ENCODE measurements at regions not wholly inside any gene's neighbourhood (a gene's known extent, or its start where the extent isn't known, plus 50 kb on each side); places are given as distances from the start of the nearest gene placed in this dataset.
"Not testable (repeated sequence)": the region's sequence is repeated elsewhere in the genome, so short reads cannot be mapped to it uniquely, and the experiment has no call there.

- DNase-seq (ENCODE audit: low spot score), result no peak
These were observed 593.0 kb downstream of the UQCRFS1 start for GRCh38 chr19:28619816-28620429.

GRCh38 chr19:28618504-28618903 lies 594.4 kb downstream of the UQCRFS1 start:
- DNase-seq (ENCODE audit: low spot score), result no peak

GRCh38 chr19:28615966-28616365 lies 597.0 kb downstream of the UQCRFS1 start:
- no peak for DNase-seq (ENCODE audit: low spot score)

GRCh38 chr19:28615546-28615916 lies 597.4 kb downstream of the UQCRFS1 start:
- no peak for DNase-seq (ENCODE audit: low spot score)

- no peak for DNase-seq (ENCODE audit: low spot score)
These were observed 598.1 kb downstream of the UQCRFS1 start for GRCh38 chr19:28614634-28615545.

- DNase-seq (ENCODE audit: low spot score), result no peak
These were observed 600.6 kb downstream of the UQCRFS1 start for GRCh38 chr19:28612275-28612769.

GRCh38 chr19:28611227-28611914 lies 601.6 kb downstream of the UQCRFS1 start:
- not testable (repeated sequence) for DNase-seq (ENCODE audit: low spot score)

GRCh38 chr19:28610731-28611130 lies 602.2 kb downstream of the UQCRFS1 start:
- no peak for DNase-seq (ENCODE audit: low spot score)

GRCh38 chr19:28609944-28610343 lies 603.0 kb downstream of the UQCRFS1 start:
- no peak for DNase-seq (ENCODE audit: low spot score)

GRCh38 chr19:28609091-28609755 lies 603.7 kb downstream of the UQCRFS1 start:
- DNase-seq (ENCODE audit: low spot score), result no peak

- DNase-seq (ENCODE audit: low spot score), result no peak
These were observed 604.7 kb downstream of the UQCRFS1 start for GRCh38 chr19:28608292-28608691.

- DNase-seq (ENCODE audit: low spot score), result no peak
These were observed 605.8 kb downstream of the UQCRFS1 start for GRCh38 chr19:28607066-28607583.

- peak; percentile 60 for DNase-seq (ENCODE audit: low spot score)
These were observed 606.5 kb downstream of the UQCRFS1 start for GRCh38 chr19:28606269-28607032.

- peak; percentile 25 for DNase-seq (ENCODE audit: low spot score)
These were observed 607.3 kb downstream of the UQCRFS1 start for GRCh38 chr19:28605501-28606268.

GRCh38 chr19:28603453-28603852 lies 609.5 kb downstream of the UQCRFS1 start:
- no peak for DNase-seq (ENCODE audit: low spot score)

- DNase-seq (ENCODE audit: low spot score), result no peak
These were observed 610.2 kb downstream of the UQCRFS1 start for GRCh38 chr19:28602675-28603298.

- no peak for DNase-seq (ENCODE audit: low spot score)
These were observed 611.1 kb downstream of the UQCRFS1 start for GRCh38 chr19:28601723-28602440.

- DNase-seq (ENCODE audit: low spot score), result no peak
These were observed 614.1 kb downstream of the UQCRFS1 start for GRCh38 chr19:28598861-28599260.

- DNase-seq (ENCODE audit: low spot score), result no peak
These were observed 616.3 kb downstream of the UQCRFS1 start for GRCh38 chr19:28596561-28597071.

Data from kidney tubule cell (primary cell).